Breast epithelium (tissue), 4 donors: ENCODE measurements at regions not wholly inside any gene's neighbourhood (a gene's known extent, or its start where the extent isn't known, plus 50 kb on each side); places are given as distances from the start of the nearest gene placed in this dataset.

Experiments
- DNase-seq, 2 donors: peaks; one replicate each; pipeline ENCODE4 v3.0.0-alpha.2; 2019; ENCODE audit warnings: low spot score in 2 of 2
- H3K27ac ChIP-seq, 2 donors: fragments of 200-600 bp; sonication (generic) in 1 of 2; one replicate each; pipeline ENCODE4 v1.5.1; 2016 to 2019; ENCODE audit warnings: mild to moderate bottlenecking in 1 of 2
- H3K27me3 ChIP-seq, 2 donors: fragments of 200-600 bp; sonication (generic) in 1 of 2; one replicate each; pipeline versions ENCODE4 v1.5.1 to v1.6.0; 2017 to 2019; ENCODE audit warnings: control low read depth in 1 of 2, mild to moderate bottlenecking in 1 of 2
- H3K36me3 ChIP-seq: fragments of 200-600 bp; one replicate; pipeline ENCODE4 v1.5.1; 2019
- H3K4me1 ChIP-seq, 2 donors: fragments of 200-600 bp; sonication (generic); one replicate each; pipeline ENCODE4 v1.5.1; 2016 to 2019; ENCODE audit warnings: control low read depth in 1 of 2
- H3K4me3 ChIP-seq, 3 donors: fragments of 200-600 bp; sonication (generic); 1 replicate in 2 of 3; 2 replicates in 1 of 3; pipeline ENCODE4 v1.5.1; 2016 to 2019; ENCODE audit warnings: mild to moderate bottlenecking in 3 of 3, moderate library complexity in 2 of 3
- H3K9me3 ChIP-seq, 2 donors: fragments of 200-600 bp; sonication (generic) in 1 of 2; one replicate each; pipeline ENCODE4 v1.5.1; 2016 to 2019; ENCODE audit warnings: control low read depth in 1 of 2
- CTCF ChIP-seq, 3 donors: fragments of 450-650 bp; IDR thresholded peaks; one replicate each; pipeline ENCODE4 v1.5.1; 2016 to 2017; ENCODE audit warnings: antibody characterized with exemption in 3 of 3, mild to moderate bottlenecking in 3 of 3, moderate library complexity in 3 of 3
- POLR2A ChIP-seq: fragments of 450-650 bp; IDR thresholded peaks from one replicate; pipeline ENCODE4 v1.6.1; 2016; ENCODE audit warnings: antibody characterized with exemption, mild to moderate bottlenecking, moderate library complexity
- POLR2AphosphoS5 ChIP-seq, 3 donors: sonication (generic); formaldehyde crosslinking; IDR thresholded peaks; one replicate each; pipeline ENCODE4 v1.6.1; 2017; ENCODE audit warnings: antibody characterized with exemption in 3 of 3
- intact Hi-C: fragments of 100-400 bp; cut with DNase I; formaldehyde crosslinking; loops from one replicate; pipeline ENCODE4 v1.15.1; 2023; ENCODE audit warnings: low total_unique reads

- intact Hi-C loops: no loop called here
- Histone ChIP-seq H3K9me3 (no peaks in the 10 kb centered on the region), H3K27ac (no peak overlapping the region), H3K27me3 (no peaks in the 10 kb centered on the region), H3K4me1 (no peaks in the 10 kb centered on the region), H3K4me3 (no peak overlapping the region), H3K36me3 (no peaks in the 10 kb centered on the region)
- DNase-seq: no peak
- TF ChIP-seq POLR2AphosphoS5 (IDR thresholded peaks at IDR 0.05) (no peak), CTCF (IDR thresholded peaks at IDR 0.05) (no peak), POLR2A (no peak)
Measured at GRCh38 chr6:102333736-102334135, 940.2 kb downstream of the GRIK2 start.

- no peaks in the 10 kb centered on the region for H3K9me3 ChIP-seq
- no peak overlapping the region for H3K27ac ChIP-seq
- H3K4me1 ChIP-seq: no peaks in the 10 kb centered on the region
- no peak for DNase-seq
- no peaks in the 10 kb centered on the region for H3K36me3 ChIP-seq
- intact Hi-C loops: no loop called here
- no peak for TF ChIP-seq CTCF (IDR thresholded peaks at IDR 0.05)
- TF ChIP-seq POLR2AphosphoS5 (IDR thresholded peaks at IDR 0.05): no peak
- TF ChIP-seq POLR2A: no peak
- no peaks in the 10 kb centered on the region for H3K27me3 ChIP-seq
- no peak overlapping the region for H3K4me3 ChIP-seq
Measured at GRCh38 chr6:102327697-102328225, 934.3 kb downstream of the GRIK2 start.

GRCh38 chr6:102313699-102314098, 920.2 kb downstream of the GRIK2 start:
- H3K9me3 ChIP-seq: no peaks in the 10 kb centered on the region
- no peak overlapping the region for H3K4me3 ChIP-seq
- TF ChIP-seq CTCF (IDR thresholded peaks at IDR 0.05): no peak
- no peak for TF ChIP-seq POLR2A
- TF ChIP-seq POLR2AphosphoS5 (IDR thresholded peaks at IDR 0.05): no peak
- H3K36me3 ChIP-seq: no peaks in the 10 kb centered on the region
- DNase-seq: no peak
- no peak overlapping the region for H3K27ac ChIP-seq
- intact Hi-C loops: no loop called here
- H3K27me3 ChIP-seq: no peaks in the 10 kb centered on the region
- H3K4me1 ChIP-seq: no peaks in the 10 kb centered on the region

GRCh38 chr6:102309700-102310099, 916.2 kb downstream of the GRIK2 start:
- no peak for DNase-seq
- intact Hi-C loops: no loop called here

GRCh38 chr6:102300350-102300749, 906.8 kb downstream of the GRIK2 start:
- TF ChIP-seq CTCF (IDR thresholded peaks at IDR 0.05): no peak
- TF ChIP-seq POLR2A: no peak
- no peak for TF ChIP-seq POLR2AphosphoS5 (IDR thresholded peaks at IDR 0.05)
- DNase-seq: no peak
- Histone ChIP-seq H3K36me3 (no peaks in the 10 kb centered on the region), H3K27me3 (no peaks in the 10 kb centered on the region), H3K9me3 (peaks cover 0 to 8% of the 10 kb centered on the region in 2 donors), H3K27ac (no peak overlapping the region), H3K4me3 (no peak overlapping the region), H3K4me1 (no peaks in the 10 kb centered on the region)
- intact Hi-C loops: no loop called here

More at GRCh38 chr6:102309700-102310099, 916.2 kb downstream of the GRIK2 start:
- TF ChIP-seq POLR2AphosphoS5 (IDR thresholded peaks at IDR 0.05) (no peak), POLR2A (no peak)
- Histone ChIP-seq H3K27me3 (no peaks in the 10 kb centered on the region), H3K36me3 (no peaks in the 10 kb centered on the region), H3K4me1 (no peaks in the 10 kb centered on the region), H3K4me3 (no peak overlapping the region), H3K27ac (no peak overlapping the region), H3K9me3 (peaks cover 0 to 5% of the 10 kb centered on the region in 2 donors)

- Histone ChIP-seq H3K4me3 (no peak overlapping the region), H3K27ac (no peak overlapping the region), H3K4me1 (no peaks in the 10 kb centered on the region), H3K9me3 (no peaks in the 10 kb centered on the region), H3K36me3 (no peaks in the 10 kb centered on the region), H3K27me3 (no peaks in the 10 kb centered on the region)
- intact Hi-C loops: no loop called here
- DNase-seq: no peak
- no peak for TF ChIP-seq POLR2A
Measured at GRCh38 chr6:102298051-102298450, 904.5 kb downstream of the GRIK2 start.
